Stimulated activated naive CD8-positive, alpha-beta T cell treated with anti-CD3 and anti-CD28 coated beads, Interleukin-15, amount 100 ng/mL, for 72 hours (primary cell): ENCODE measurements at regions not wholly inside any gene's neighbourhood (a gene's known extent, or its start where the extent isn't known, plus 50 kb on each side); places are given as distances from the start of the nearest gene placed in this dataset.
"Not testable (repeated sequence)": the region's sequence is repeated elsewhere in the genome, so short reads cannot be mapped to it uniquely, and the experiment has no call there.

ENCODE experiments used
- ATAC-seq: fragments of 150-1000 bp; cut with Tn5 transposase; 2 replicates; pipeline ENCODE4 v1.10.0; 2021; ENCODE audit warnings: mild to moderate bottlenecking, moderate library complexity
- DNase-seq, 2 donors: peaks; one replicate each; pipeline ENCODE4 v3.0.0; 2021 to 2022
- H3K27ac Mint-ChIP-seq, 2 donors: one replicate each; pipeline ENCODE4 v1.8.0; 2022; ENCODE audit warnings: mild to moderate bottlenecking in 2 of 2, mixed read lengths in 2 of 2, moderate library complexity in 2 of 2
- H3K27me3 Mint-ChIP-seq: one replicate; pipeline ENCODE4 v1.8.0; 2022; ENCODE audit warnings: mixed read lengths
- H3K4me1 Mint-ChIP-seq: one replicate; pipeline ENCODE4 v1.8.0; 2022; ENCODE audit warnings: mild to moderate bottlenecking, mixed read lengths
- H3K4me3 Mint-ChIP-seq, 2 donors: one replicate each; pipeline ENCODE4 v1.8.0; 2022; ENCODE audit warnings: mild to moderate bottlenecking in 2 of 2, mixed read lengths in 2 of 2, moderate library complexity in 1 of 2
- H3K9me3 Mint-ChIP-seq, 2 donors: one replicate each; pipeline ENCODE4 v1.8.0; 2022; ENCODE audit warnings: mixed read lengths in 2 of 2

DNA sequence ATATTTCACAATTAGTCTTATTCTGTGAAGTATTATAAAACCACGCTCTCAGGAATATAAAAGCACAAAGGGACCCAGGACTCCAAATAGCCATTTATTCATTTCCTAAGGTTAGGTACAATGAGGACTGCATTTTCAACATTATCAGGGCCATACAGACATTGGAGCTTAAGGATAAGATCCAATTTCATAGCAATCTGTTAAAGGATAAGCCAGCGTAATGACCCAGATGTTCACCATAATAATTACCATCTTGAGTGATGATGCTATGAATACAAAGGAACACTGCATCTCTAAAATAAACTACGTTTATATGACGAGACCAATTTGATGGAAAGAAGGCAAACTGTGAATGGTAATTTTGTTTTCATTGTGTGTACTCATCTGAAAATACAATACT is 169.6 kb downstream of the USP22 start:
- H3K9me3 Mint-ChIP-seq, H3K4me3 Mint-ChIP-seq, H3K4me1 Mint-ChIP-seq, ATAC-seq, DNase-seq, H3K27ac Mint-ChIP-seq: not testable (repeated sequence)
- peaks cover 25% of the 10 kb centered on the region for H3K27me3 Mint-ChIP-seq

DNA sequence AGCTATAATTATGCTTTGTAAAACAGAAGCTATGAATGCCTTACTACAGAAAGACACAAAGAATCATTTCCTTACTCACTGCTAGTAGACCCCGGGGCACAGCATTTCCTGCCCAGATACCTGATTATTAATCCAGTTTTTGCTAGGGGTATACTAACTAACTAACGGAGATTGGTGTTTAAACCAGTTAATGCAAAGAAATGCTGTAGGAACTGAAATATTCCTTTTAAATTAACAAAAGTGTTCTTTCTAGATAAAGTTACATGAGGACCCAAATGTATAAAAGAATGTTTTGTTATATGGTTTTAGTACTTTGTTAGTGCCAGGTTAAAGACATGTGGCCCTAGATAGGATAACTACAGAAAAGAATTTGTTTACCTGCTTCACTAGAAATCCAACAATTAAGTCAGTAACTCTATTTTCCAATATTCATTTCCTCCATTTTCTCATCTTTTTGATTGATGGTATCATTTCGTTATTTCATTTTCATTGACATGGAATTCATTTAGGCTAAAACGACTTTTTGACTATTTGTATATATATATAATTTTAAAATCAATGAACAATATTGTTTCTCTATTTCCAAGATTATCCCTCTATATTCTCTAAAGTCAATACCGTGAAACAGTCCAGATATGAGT is 169.0 kb downstream of the USP22 start:
- not testable (repeated sequence) for H3K4me1 Mint-ChIP-seq, ATAC-seq, H3K9me3 Mint-ChIP-seq, H3K4me3 Mint-ChIP-seq, H3K27ac Mint-ChIP-seq, DNase-seq
- peaks cover 25% of the 10 kb centered on the region for H3K27me3 Mint-ChIP-seq

DNA sequence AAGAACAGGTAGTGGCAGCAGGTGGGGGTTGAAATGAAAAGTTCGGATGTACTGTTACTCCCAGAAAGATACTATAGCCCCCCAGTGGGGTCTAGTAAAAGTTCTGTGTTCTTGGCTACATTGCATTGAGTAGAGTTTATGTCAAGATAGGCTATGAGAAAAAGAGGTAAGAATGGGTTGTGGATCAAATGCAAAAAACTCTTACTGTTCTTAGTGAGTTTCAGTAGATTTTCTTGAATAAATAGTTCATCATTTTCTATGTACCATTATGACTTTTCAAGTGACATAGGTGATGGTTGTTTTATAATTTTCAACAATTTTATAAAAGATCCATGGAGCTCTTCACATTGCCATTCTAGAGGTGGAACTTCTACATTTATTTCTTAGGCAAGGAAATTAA is 165.4 kb downstream of the USP22 start:
- not testable (repeated sequence) for DNase-seq, H3K4me1 Mint-ChIP-seq, ATAC-seq, H3K9me3 Mint-ChIP-seq, H3K4me3 Mint-ChIP-seq, H3K27ac Mint-ChIP-seq
- H3K27me3 Mint-ChIP-seq, result peaks cover 36% of the 10 kb centered on the region

DNA sequence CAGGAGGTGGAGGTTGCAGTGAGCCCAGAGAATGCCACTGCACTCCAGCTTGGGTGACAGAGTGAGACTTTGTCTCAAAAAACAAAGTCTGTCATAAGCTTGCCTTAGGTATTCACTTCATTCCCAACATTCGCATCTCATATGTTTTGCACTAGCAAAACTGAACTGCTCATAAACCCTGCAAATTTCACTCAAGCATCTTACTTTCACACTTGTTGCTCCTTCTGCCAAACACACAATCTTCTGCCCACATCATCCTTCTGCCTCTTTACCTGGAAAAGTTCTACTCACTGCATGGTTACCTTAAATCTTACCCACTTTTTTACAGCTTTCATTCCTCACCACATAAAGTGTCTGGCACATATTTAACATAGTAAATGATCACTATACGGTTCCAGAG is 152.5 kb downstream of the USP22 start:
- no peak for ATAC-seq
- Mint-ChIP-seq H3K27me3 (peaks cover 7% of the 10 kb centered on the region), H3K4me3 (no peak overlapping the region), H3K27ac (no peak overlapping the region), H3K4me1 (no peaks in the 10 kb centered on the region), H3K9me3 (no peaks in the 10 kb centered on the region)
- no peak for DNase-seq

DNA sequence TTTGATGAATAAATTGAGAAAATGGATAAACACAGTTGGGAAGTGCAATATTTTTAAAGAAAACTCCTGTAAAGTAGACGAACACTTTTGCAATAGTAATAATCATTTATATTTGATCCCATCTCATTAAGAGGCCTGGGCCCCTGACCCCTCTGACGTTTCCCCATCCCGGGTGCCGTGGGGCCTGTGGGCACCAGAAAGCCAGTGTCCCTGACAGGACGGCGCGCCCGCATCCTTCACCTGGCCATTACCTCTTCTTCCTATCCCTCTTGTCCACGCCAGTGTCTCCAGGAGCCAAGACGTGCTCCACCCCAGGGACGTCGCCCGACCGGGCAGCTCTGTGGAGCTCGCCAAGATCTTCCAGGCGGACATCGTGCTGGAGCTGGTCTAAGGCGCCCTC is 147.4 kb downstream of the USP22 start:
- DNase-seq, H3K27me3 Mint-ChIP-seq, ATAC-seq, H3K4me1 Mint-ChIP-seq, H3K9me3 Mint-ChIP-seq, H3K4me3 Mint-ChIP-seq, H3K27ac Mint-ChIP-seq: not testable (repeated sequence)

DNA sequence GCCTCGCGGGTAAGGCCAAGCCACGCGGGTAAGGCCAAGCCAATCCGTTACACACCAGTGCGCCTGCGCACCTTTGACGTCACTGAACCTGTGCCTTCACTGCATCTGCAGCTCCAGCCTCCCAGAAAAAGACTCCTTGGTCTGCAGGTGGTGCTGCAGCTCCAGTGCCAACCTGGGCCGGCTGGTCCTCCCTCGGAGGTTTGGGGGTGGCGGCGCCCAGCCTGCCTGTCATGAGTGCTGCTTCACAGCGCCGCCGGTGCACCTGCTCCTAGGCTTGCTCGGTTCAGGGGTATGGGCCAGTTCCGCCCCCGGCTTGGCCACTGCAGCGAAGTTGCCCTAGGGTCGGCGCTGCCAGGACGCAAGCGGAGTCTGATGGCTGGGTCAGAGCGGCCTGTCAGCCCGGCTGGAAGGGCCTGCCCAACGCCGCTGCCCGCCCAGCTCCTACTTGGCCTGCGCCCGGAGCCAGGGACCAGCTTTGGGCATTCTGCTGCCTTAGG is 146.6 kb downstream of the USP22 start:
- H3K27ac Mint-ChIP-seq, result no peak overlapping the region
- no peaks in the 10 kb centered on the region for H3K4me1 Mint-ChIP-seq
- ATAC-seq (peak; percentile 57), DNase-seq (peak in 1 of 2 donors; percentile 35)
- H3K4me3 Mint-ChIP-seq, result no peak overlapping the region
- no peaks in the 10 kb centered on the region for H3K27me3 Mint-ChIP-seq
- no peaks in the 10 kb centered on the region for H3K9me3 Mint-ChIP-seq

DNA sequence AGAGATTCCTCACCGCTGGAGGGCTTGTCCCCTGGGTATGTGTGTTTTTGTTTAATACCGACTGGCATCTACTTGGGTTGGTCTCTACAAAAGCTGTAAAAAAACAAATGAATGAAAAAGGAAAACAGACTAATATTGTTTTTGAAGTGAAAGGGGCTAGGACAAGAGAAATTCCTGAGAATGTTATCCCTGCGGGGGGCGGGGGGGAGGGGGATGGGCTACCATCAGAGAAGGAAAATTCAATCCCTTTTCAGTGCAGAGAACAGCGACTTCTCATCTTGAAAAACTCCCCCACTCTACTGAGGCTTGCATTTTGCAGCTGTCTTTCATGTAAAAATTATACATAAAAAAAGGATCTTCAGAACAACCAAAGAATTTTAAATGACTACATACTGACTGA is 144.1 kb downstream of the USP22 start:
- not testable (repeated sequence) for ATAC-seq, H3K4me3 Mint-ChIP-seq, H3K27ac Mint-ChIP-seq, H3K9me3 Mint-ChIP-seq, H3K4me1 Mint-ChIP-seq, DNase-seq
- H3K27me3 Mint-ChIP-seq, result peaks cover 22% of the 10 kb centered on the region

DNA sequence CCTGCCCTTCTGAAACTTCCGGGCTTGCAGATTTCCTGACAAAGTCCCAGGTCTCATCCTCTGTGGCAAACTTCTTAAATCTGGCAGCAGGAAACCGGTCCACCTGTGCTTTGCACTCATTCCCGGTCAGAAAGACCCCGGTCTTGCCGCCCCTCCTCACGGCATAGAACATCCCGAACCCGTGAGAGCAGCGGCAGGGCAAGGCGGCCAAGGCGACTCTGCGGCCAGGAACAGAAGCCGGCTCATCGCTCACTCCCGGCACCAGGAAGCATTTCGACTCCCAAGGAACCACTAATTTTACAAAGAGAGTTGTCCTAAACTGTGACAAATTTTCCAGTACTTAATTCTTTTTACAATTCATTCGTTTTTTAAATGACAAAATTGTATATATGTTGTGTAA is 140.3 kb downstream of the USP22 start:
- not testable (repeated sequence) for DNase-seq, H3K27ac Mint-ChIP-seq, ATAC-seq, H3K4me1 Mint-ChIP-seq, H3K9me3 Mint-ChIP-seq, H3K4me3 Mint-ChIP-seq
- H3K27me3 Mint-ChIP-seq, result peaks cover 30% of the 10 kb centered on the region

DNA sequence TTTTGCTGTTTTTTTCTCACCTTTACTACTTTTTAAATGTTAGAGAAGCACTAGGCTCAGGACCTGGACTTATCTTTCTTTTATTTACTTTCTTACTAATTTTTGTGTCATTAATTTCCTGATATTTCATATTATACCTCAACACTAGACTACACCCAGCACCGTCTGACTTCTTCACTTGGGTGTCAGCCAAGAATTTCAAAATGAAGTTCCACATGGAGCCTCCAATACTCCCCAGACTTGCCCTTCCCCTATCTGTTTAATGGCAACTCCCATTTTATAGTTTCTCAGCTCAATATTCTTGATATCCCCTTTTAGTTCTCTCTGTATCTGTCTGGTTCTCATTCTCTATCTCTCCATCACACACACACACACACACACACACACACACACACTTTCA is 139.3 kb downstream of the USP22 start:
- DNase-seq, ATAC-seq, H3K4me1 Mint-ChIP-seq, H3K9me3 Mint-ChIP-seq, H3K4me3 Mint-ChIP-seq, H3K27ac Mint-ChIP-seq: not testable (repeated sequence)
- H3K27me3 Mint-ChIP-seq, result peaks cover 30% of the 10 kb centered on the region

DNA sequence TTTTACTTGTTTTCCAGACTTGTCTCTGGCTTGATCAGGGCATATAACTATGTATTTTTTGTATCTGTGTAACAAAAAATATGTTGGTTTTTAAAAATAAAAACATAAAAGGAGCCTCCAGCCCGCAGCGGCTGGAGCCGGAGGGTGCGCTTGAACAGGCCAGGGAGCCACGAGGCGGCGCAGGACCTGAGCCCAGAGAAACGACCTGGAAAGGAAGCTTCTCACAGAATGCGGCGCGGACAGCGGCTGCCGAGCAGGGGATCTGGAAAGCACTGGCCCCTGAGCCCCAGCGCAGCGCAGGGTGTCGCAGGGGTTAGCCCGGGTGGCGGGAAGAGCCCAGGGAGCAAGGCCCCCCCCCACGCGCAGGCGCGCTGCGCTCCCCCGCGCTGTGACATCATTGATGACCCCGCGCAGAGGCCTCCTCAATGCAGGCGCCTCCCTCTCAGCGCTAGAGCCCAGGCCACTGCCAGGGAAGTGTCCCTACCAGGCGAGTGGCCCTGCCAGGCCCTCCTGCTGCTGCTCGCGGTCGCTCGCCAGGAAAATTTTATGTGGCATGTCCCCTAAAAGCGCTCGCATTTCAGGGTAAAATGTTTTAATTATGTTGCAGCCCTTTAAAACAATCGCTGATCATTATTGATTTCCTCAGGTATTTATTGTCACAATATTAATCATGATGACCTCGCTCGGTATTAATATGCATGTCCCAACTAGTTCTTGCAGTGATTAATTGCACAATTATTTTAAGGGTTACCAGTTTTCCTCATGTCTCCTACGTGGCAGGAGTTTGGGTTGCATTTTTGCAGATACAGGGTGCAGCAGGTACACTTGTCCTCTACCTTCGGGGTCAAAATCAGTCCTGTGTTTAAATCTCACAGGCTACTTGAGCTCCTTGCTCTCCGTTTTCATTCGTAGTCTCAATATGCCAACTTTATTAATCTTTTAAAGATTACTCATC is 134.2 kb downstream of the USP22 start:
- Mint-ChIP-seq H3K27ac (peak overlapping the region; percentile 83 to 95), H3K4me3 (peak overlapping the region; percentile 84 to 89), H3K4me1 (peaks cover 10% of the 10 kb centered on the region), H3K27me3 (peaks cover 9% of the 10 kb centered on the region), H3K9me3 (no peaks in the 10 kb centered on the region)
- ATAC-seq (peak; percentile 99), DNase-seq (peak; percentile 78 to 88)

DNA sequence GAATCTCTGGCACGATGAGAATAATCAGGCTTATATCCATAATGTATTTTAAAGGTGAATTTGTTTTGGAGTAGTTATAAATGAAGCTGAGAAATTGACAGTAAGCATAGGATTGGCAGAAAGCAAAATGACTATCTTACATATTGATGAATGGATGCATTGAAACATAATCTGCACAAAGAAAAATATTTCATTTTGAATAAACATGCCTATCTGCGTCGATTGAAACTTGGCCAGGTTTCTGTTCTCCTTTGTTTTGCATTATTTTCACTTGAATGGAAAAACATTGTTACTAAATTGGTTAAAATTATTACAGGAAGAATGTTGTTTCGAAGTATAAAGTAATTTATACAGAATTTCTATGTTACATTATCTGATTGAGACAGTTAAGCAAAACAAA is 128.2 kb downstream of the USP22 start:
- ATAC-seq, result no peak
- H3K4me3 Mint-ChIP-seq, result no peak overlapping the region
- peaks cover 20% of the 10 kb centered on the region for H3K27me3 Mint-ChIP-seq
- H3K9me3 Mint-ChIP-seq, result no peaks in the 10 kb centered on the region
- peaks cover 10% of the 10 kb centered on the region for H3K4me1 Mint-ChIP-seq
- no peak for DNase-seq
- no peak overlapping the region for H3K27ac Mint-ChIP-seq

DNA sequence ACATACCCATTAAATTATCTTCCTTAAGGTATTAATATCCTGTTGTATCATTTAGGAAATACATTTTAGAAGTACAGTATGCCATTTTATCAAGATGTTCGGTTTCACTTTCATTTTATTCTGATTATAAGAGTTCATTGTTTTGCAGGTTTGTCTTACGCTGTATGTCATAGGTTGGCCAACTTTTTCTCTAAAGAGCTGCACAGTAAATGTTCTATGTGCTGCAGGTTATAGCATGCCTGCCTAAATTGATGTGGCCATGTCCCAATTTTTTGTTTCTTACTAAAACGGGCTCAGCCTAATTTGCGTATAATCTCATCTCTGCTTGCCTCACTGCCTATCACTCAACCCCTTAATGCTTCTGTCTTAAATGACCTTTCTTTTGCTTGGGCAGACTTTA is 126.4 kb downstream of the USP22 start:
- no peak for ATAC-seq
- no peak overlapping the region for H3K4me3 Mint-ChIP-seq
- peaks cover 34% of the 10 kb centered on the region for H3K27me3 Mint-ChIP-seq

DNA sequence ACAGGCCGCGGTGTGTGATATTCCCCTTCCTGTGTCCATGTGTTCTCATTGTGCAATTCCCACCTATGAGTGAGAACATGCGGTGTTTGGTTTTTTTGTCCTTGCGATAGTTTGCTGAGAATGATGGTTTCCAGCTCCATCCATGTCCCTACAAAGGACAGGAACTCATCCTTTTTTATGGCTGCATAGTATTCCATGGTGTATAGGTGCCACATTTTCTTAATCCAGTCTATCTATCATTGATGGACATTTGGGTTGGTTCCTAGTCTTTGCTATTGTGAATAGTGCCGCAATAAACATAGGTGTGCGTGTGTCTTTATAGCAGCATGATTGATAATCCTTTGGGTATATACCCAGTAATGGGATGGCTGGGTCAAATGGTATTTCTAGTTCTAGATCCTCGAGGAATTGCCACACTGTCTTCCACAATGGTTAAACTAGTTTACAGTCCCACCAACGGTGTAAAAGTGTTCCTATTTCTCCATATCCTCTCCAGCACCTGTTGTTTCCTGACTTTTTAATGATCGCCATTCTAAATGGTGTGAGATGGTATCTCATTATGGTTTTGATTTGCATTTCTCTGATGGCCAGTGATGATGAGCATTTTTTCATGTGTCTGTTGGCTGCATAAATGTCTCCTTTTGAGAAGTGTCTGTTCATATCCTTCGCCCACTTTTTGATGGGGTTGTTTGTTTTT is 125.1 kb downstream of the USP22 start:
- H3K27me3 Mint-ChIP-seq, result peaks cover 34% of the 10 kb centered on the region
- not testable (repeated sequence) for H3K27ac Mint-ChIP-seq, H3K9me3 Mint-ChIP-seq, H3K4me3 Mint-ChIP-seq, DNase-seq, H3K4me1 Mint-ChIP-seq, ATAC-seq

More for the DNA sequence above, 126.4 kb downstream of the USP22 start:
- Mint-ChIP-seq H3K27ac (no peak overlapping the region), H3K9me3 (no peaks in the 10 kb centered on the region), H3K4me1 (peaks cover 10% of the 10 kb centered on the region)
- DNase-seq, result no peak

DNA sequence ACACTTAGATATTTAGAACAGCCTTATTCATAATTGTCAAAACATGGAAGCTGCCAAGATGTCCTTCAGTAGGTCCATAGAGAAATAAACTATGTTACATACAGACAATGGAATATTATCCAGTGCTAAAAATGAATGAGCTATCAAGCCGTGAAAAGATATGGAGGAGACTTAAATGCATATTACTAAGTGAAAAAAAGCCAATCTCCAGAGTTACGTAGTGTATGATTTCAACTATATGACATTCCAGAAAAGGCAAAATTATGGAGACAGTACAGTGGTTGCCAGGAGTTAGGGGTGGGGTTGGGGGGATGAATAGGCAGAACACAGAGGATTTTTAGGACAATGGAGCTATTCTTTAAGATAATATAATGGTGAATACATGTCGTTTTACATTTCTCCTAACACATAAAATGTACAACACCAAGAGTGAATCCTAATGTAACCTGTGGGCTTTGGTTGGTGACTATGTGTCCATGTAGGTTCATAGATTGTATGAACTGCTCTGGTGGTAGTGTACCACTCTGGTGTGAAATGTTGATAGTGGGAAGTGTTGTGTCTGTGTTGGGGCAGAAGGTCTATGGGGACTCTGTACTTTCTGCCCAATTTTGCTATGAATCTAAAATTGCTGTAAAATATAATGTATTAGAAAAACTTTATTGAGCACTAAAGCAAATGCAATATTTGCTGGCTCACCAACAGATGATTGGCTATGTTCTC is 122.6 kb downstream of the USP22 start:
- no peak for DNase-seq
- Mint-ChIP-seq H3K27ac (no peak overlapping the region), H3K4me3 (no peak overlapping the region), H3K4me1 (peaks cover 10% of the 10 kb centered on the region), H3K9me3 (no peaks in the 10 kb centered on the region), H3K27me3 (peaks cover 34% of the 10 kb centered on the region)
- no peak for ATAC-seq

DNA sequence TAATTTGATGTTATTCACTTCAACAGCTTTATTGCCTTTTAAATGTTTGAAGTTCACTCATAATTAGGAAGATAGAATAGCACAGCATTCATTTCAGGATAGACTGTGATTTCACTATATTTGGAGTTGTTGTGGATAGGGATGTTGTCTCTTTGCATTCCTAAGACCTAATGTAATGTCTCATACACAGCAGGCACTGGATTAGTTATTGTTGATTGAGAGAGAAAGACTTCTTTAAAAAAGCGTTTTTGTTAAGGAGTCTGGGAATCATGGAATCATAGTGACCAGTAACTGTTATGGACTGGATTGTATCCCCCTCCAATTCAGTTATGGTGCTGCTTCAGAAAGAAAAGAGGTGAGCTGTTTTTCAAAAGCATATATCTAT is 122.0 kb downstream of the USP22 start:
- Mint-ChIP-seq H3K27ac (no peak overlapping the region), H3K4me3 (no peak overlapping the region), H3K27me3 (peaks cover 34% of the 10 kb centered on the region), H3K4me1 (peaks cover 10% of the 10 kb centered on the region), H3K9me3 (no peaks in the 10 kb centered on the region)
- ATAC-seq (no peak), DNase-seq (no peak)
